Sigmoid colon (tissue), 6 donors: ENCODE measurements at regions not wholly inside any gene's neighbourhood (a gene's known extent, or its start where the extent isn't known, plus 50 kb on each side); places are given as distances from the start of the nearest gene placed in this dataset.

Source experiments
- DNase-seq: peaks from one replicate; pipeline ENCODE4 v3.0.0-alpha.2; 2019
- H3K27ac ChIP-seq, 4 donors: fragments of 200-600 bp; sonication (generic); one replicate each; pipeline ENCODE4 v1.5.1; 2016 to 2019; ENCODE audit warnings: mild to moderate bottlenecking in 1 of 4
- H3K27me3 ChIP-seq, 3 donors: fragments of 200-600 bp; sonication (generic); one replicate each; pipeline ENCODE4 v1.5.1; 2019; ENCODE audit warnings: mild to moderate bottlenecking in 1 of 3
- H3K36me3 ChIP-seq, 4 donors: fragments of 200-600 bp; sonication (generic); one replicate each; pipeline ENCODE4 v1.5.1; 2016 to 2019
- H3K4me1 ChIP-seq, 4 donors: fragments of 200-600 bp; sonication (generic); one replicate each; pipeline ENCODE4 v1.5.1; 2017 to 2019
- H3K4me3 ChIP-seq, 4 donors: fragments of 200-600 bp; sonication (generic); one replicate each; pipeline ENCODE4 v1.5.1; 2017 to 2019; ENCODE audit warnings: mild to moderate bottlenecking in 2 of 4, moderate library complexity in 1 of 4
- H3K9me3 ChIP-seq, 4 donors: fragments of 200-600 bp in 3 of 4; sonication (generic) in 3 of 4; one replicate each; pipeline versions ENCODE4 v1.5.1 to v1.6.1; 2013 to 2019
- EP300 ChIP-seq, 4 donors: sonication (generic); formaldehyde crosslinking; IDR thresholded peaks; one replicate each; pipeline ENCODE4 v1.6.1; 2017; ENCODE audit warnings: antibody characterized with exemption in 4 of 4
- POLR2A ChIP-seq, 2 donors: fragments of 450-650 bp; IDR thresholded peaks; one replicate each; pipeline ENCODE4 v1.6.1; 2016; ENCODE audit warnings: antibody characterized with exemption in 2 of 2, mild to moderate bottlenecking in 2 of 2, moderate library complexity in 2 of 2
- POLR2AphosphoS5 ChIP-seq, 4 donors: sonication (generic); formaldehyde crosslinking; IDR thresholded peaks; one replicate each; pipeline ENCODE4 v1.6.1; 2017; ENCODE audit warnings: antibody characterized with exemption in 4 of 4
- WGBS, 2 donors: extraction: QIAGEN DNeasy Blood & Tissue Kit; methylation state at CpG; one replicate each; pipeline ENCODE4 v1.1.7; 2013; 5-methylcytosine and 5-hydroxymethylcytosine counted together
- intact Hi-C: fragments of 100-400 bp; cut with DNase I; formaldehyde crosslinking; loops from one replicate; pipeline ENCODE4 v1.15.1; 2023
- TF ChIP-seq, protein P1 (sequence below), 4 experiments: fragments of 450-650 bp in 3 of 4; fragments of 200-600 bp in 1 of 4; IDR thresholded peaks; one replicate each; pipeline ENCODE4 v1.5.1; 2016 to 2019; ENCODE audit warnings: antibody characterized with exemption in 4 of 4, mild to moderate bottlenecking in 3 of 4, moderate library complexity in 2 of 4
- donor health status: healthy with polysubstance abuse.
- donor health status: healthy.

DNA sequence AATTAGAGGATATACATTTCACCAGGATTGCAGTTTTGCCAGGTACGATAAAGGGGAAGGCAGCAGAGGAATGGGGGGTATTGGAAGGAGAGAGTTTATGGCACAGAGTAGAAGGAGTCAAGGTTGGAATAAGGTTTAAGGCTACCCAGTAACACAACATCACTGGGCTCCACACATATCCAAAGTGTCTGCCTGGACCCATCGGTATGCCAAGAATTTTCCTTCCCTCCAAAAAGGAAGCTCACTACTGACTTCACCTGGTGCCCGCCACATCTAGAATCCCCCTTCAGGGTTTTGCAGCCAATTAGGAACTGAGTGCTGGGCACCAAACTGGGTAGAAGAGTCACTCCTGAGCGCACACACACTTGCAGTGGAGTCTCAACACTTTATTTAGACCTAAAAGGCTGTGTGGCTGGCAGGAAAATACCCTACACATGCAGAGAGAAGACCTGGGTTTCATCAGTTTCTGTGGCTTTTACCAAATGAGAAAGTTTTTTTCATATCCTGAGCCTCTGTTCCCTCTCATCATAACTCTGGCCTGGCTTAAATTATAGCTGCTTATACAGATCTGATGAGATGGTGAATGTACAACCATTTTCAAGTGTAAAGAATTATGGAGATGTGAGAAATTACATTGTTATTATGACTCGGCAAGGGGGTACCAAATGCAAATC is 190.8 kb upstream of the LPP start:
- intact Hi-C loops, result no loop called here
- no peaks in the 10 kb centered on the region for H3K9me3 ChIP-seq
- DNase-seq, result no peak
- TF ChIP-seq EP300 (IDR thresholded peaks at IDR 0.05), result no peak
- no peak for TF ChIP-seq POLR2A (IDR thresholded peaks at IDR 0.05)
- 79 to 93% methylated on average over 5 of the region's 5 CpGs for WGBS, 2 donors
- no peaks in the 10 kb centered on the region for H3K36me3 ChIP-seq
- H3K27me3 ChIP-seq, result no peaks in the 10 kb centered on the region
- H3K4me3 ChIP-seq, result no peak overlapping the region
- peaks cover 0 to under 1% (median 0%) of the 10 kb centered on the region in 4 donors for H3K4me1 ChIP-seq
- no peak overlapping the region for H3K27ac ChIP-seq

DNA sequence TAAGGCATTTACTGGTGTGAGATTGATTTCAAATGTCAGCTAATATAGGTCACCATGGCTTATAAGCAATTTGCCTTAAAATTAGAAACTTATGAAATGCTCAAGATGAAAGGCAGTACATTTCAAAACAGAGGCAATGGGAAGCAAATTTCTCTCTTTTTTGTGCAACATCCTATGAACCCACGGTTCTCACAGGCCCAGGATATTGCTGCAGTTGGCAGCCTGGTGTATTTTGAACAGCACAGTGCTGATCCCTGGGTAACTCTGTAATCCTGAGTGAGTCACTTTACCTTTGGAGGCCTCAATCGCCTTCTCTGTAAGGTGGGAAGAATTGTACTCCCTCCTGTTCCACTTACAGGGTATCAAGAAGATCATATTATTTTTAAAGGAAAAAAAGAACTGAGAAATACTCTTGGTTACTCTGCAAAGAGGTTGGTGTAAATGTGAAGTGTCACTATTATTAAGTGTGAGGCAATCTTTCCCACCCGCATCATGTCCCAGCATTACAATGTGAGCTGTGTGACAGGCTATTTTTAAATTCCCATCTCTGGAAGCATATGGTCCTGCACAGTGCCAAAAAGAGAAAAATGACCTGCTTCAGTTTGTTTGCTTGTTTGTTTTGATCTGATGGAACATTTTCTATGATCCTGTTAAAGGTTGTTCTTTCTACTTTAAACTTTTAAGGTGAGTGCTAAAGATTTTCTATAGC is 190.1 kb upstream of the LPP start:
- Histone ChIP-seq H3K4me1 (peaks cover 0 to 5% (median 0%) of the 10 kb centered on the region in 4 donors), H3K27ac (no peak overlapping the region), H3K36me3 (no peaks in the 10 kb centered on the region), H3K4me3 (no peak overlapping the region), H3K27me3 (no peaks in the 10 kb centered on the region), H3K9me3 (no peaks in the 10 kb centered on the region)
- TF ChIP-seq POLR2AphosphoS5 (IDR thresholded peaks at IDR 0.05) (no peak), EP300 (IDR thresholded peaks at IDR 0.05) (no peak), POLR2A (IDR thresholded peaks at IDR 0.05) (no peak)
- TF ChIP-seq, protein P1, sequence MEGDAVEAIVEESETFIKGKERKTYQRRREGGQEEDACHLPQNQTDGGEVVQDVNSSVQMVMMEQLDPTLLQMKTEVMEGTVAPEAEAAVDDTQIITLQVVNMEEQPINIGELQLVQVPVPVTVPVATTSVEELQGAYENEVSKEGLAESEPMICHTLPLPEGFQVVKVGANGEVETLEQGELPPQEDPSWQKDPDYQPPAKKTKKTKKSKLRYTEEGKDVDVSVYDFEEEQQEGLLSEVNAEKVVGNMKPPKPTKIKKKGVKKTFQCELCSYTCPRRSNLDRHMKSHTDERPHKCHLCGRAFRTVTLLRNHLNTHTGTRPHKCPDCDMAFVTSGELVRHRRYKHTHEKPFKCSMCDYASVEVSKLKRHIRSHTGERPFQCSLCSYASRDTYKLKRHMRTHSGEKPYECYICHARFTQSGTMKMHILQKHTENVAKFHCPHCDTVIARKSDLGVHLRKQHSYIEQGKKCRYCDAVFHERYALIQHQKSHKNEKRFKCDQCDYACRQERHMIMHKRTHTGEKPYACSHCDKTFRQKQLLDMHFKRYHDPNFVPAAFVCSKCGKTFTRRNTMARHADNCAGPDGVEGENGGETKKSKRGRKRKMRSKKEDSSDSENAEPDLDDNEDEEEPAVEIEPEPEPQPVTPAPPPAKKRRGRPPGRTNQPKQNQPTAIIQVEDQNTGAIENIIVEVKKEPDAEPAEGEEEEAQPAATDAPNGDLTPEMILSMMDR (IDR thresholded peaks at IDR 0.05), result no peak
- DNase-seq, result no peak
- intact Hi-C loops, result no loop called here
- 67 to 81% methylated on average over 3 of the region's 3 CpGs for WGBS, 2 donors

DNA sequence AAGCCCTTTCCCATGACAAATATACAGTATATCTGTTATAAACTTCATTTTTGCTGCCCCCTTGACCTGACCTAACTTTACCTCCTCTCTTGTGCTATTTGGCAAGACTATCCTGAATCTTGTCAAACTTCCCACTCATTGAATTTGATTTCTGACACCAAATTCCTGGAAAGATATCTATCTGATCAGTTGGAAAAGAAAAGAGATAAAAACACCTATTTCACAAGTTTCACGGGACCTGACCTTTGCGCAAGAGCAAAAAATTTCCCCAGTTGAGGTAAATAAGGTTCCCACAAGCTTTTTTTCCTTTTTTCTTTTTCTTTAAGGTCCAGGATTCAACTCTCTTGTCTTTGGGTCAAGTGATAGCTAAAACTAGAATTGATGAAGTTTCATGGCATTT is 189.2 kb upstream of the LPP start:
- Histone ChIP-seq H3K27ac (no peak overlapping the region), H3K4me3 (no peak overlapping the region), H3K9me3 (no peaks in the 10 kb centered on the region), H3K27me3 (no peaks in the 10 kb centered on the region), H3K36me3 (no peaks in the 10 kb centered on the region), H3K4me1 (peaks cover 0 to 5% (median 0%) of the 10 kb centered on the region in 4 donors)
- no peak for DNase-seq
- intact Hi-C loops, result no loop called here
- WGBS, 2 donors, result 93 to 97% methylated on average over 2 of the region's 2 CpGs
- TF ChIP-seq, protein P1 (IDR thresholded peaks at IDR 0.05), result no peak
- TF ChIP-seq POLR2A (IDR thresholded peaks at IDR 0.05) (no peak), POLR2AphosphoS5 (IDR thresholded peaks at IDR 0.05) (no peak), EP300 (IDR thresholded peaks at IDR 0.05) (no peak)

DNA sequence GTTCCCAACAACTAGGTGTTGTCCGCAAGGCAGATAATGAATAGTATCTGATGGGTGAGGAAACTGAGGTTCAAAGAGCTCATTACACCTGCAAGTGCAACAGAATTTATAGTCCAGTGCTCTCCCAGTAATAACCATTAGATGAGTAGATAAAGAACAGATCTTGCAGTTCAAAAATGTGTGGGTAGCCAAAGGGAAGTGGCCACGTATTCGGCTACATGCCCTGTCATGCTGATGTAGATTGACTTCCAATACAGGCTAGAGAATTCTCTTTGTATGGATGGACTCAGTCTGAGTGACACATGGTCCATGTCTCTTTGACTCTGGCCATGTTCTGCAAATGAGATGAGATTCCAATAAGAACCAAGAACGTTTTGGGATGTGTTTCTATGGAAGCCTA is 187.9 kb upstream of the LPP start:
- no peak for TF ChIP-seq POLR2AphosphoS5 (IDR thresholded peaks at IDR 0.05)
- TF ChIP-seq, protein P1 (IDR thresholded peaks at IDR 0.05), result no peak
- TF ChIP-seq POLR2A (IDR thresholded peaks at IDR 0.05), result no peak
- TF ChIP-seq EP300 (IDR thresholded peaks at IDR 0.05), result no peak
- Histone ChIP-seq H3K27me3 (no peaks in the 10 kb centered on the region), H3K36me3 (no peaks in the 10 kb centered on the region), H3K4me1 (peaks cover 0 to 5% (median 0%) of the 10 kb centered on the region in 4 donors), H3K9me3 (no peaks in the 10 kb centered on the region), H3K27ac (no peak overlapping the region), H3K4me3 (no peak overlapping the region)
- intact Hi-C loops, result no loop called here
- no peak for DNase-seq
- 71 to 75% methylated on average over 4 of the region's 4 CpGs for WGBS, 2 donors

DNA sequence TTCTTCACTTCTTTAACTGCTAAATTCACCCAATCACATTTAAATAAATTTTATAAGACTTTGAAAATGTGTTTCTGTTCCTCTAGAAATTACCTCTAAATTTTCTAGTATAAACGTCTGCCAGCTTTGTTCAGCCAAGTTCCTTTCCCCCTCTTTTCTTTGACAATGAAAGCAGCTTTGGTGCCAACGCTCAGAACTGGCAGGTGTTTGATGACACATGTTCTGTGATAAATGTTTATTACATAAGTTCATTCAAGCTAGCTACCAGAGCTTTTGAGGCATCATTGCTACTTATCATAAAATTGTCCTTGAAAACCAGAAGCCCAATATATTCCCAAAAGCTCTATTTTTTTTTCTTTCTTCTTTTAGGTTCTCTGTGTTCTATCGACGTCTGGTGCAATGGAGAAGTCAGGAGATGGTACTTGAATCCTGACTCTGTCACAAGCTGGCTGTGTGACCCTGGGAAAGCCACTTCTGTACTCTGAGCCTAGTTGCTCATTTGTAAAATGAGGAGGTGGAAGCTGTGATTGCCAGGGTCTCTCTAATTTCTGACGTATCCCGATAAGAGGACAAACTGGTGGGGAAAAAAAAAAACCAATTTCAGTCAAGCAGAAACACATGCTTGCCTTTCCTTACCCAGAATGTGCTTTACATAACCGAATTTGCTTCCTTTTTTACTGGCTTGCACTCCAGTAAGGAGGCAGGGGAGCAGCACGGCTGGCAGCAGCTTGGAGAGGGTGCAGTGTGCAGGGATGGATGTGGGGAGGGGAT is 187.1 kb upstream of the LPP start:
- no peaks in the 10 kb centered on the region for H3K9me3 ChIP-seq
- H3K4me1 ChIP-seq, result peaks cover 0 to 5% (median 0%) of the 10 kb centered on the region in 4 donors
- 35 to 55% methylated on average over 8 of the region's 8 CpGs for WGBS, 2 donors
- no peak overlapping the region for H3K27ac ChIP-seq
- no peak overlapping the region for H3K4me3 ChIP-seq
- intact Hi-C loops, result no loop called here
- no peak for TF ChIP-seq POLR2A (IDR thresholded peaks at IDR 0.05)
- TF ChIP-seq, protein P1 (IDR thresholded peaks at IDR 0.05), result no peak
- TF ChIP-seq EP300 (IDR thresholded peaks at IDR 0.05), result no peak
- TF ChIP-seq POLR2AphosphoS5 (IDR thresholded peaks at IDR 0.05), result no peak
- DNase-seq, result no peak
- H3K27me3 ChIP-seq, result no peaks in the 10 kb centered on the region
- no peaks in the 10 kb centered on the region for H3K36me3 ChIP-seq
